HCT116 (cell line): ENCODE measurements at regions not wholly inside any gene's neighbourhood (a gene's known extent, or its start where the extent isn't known, plus 50 kb on each side); places are given as distances from the start of the nearest gene placed in this dataset.

Source experiments
- CEBPB ChIP-seq: IDR thresholded peaks from 2 replicates; pipeline ENCODE4 v1.6.1; 2012; ENCODE audit warnings: low read depth
- CTCF ChIP-seq, 3 experiments: fragments of 200-600 bp in 1 of 3; sonication (generic) in 1 of 3; IDR thresholded peaks in 2 of 3; conservative IDR thresholded peaks in 1 of 3; 2 replicates each; pipeline ENCODE4 v1.5.1; 2012 to 2017; ENCODE audit warnings: low read depth in 2 of 3, low read length in 2 of 3, antibody characterized with exemption in 1 of 3, borderline replicate concordance in 1 of 3, control low read depth in 1 of 3, mild to moderate bottlenecking in 1 of 3, mixed read lengths in 1 of 3, mixed run types in 1 of 3, moderate library complexity in 1 of 3; ENCODE audit not compliant: insufficient read depth in 1 of 3
- EZH2phosphoT487 ChIP-seq: fragments of 200-600 bp; IDR thresholded peaks from 2 replicates; pipeline ENCODE4 v1.6.1; 2018; ENCODE audit warnings: antibody characterized with exemption, borderline replicate concordance
- MAX ChIP-seq: IDR thresholded peaks from 2 replicates; pipeline ENCODE4 v1.6.1; 2012
- POLR2AphosphoS5 ChIP-seq: IDR thresholded peaks from 2 replicates; pipeline ENCODE4 v1.6.1; 2011; ENCODE audit warnings: mild to moderate bottlenecking, low read depth, low read length, moderate library complexity
- SIN3A ChIP-seq: IDR thresholded peaks from 2 replicates; pipeline ENCODE4 v1.6.1; 2012; ENCODE audit warnings: low read depth
- SP1 ChIP-seq: IDR thresholded peaks from 2 replicates; pipeline ENCODE4 v1.6.1; 2012; ENCODE audit warnings: low read depth
- TCF7L2 ChIP-seq: IDR thresholded peaks from 2 replicates; pipeline ENCODE4 v1.7.0; 2011; ENCODE audit warnings: borderline replicate concordance, inconsistent platforms; ENCODE audit not compliant: insufficient read depth, insufficient read length; ENCODE audit errors: extremely low read depth
- ZFX ChIP-seq: fragments of 450-650 bp; IDR thresholded peaks from 2 replicates; pipeline ENCODE4 v1.6.1; 2017
- ZNF274 ChIP-seq: fragments of 200-500 bp; sonication (Bioruptor generic); IDR thresholded peaks from 2 replicates; pipeline ENCODE4 v1.6.1; 2014; ENCODE audit warnings: mild to moderate bottlenecking, low read depth, low read length, inconsistent platforms

- no peak for TF ChIP-seq POLR2AphosphoS5
- TF ChIP-seq TCF7L2 = no peak
- no peak for TF ChIP-seq ZNF274
- TF ChIP-seq SIN3A = no peak
- no peak for TF ChIP-seq EZH2phosphoT487
- TF ChIP-seq SP1 = no peak
- no peak for TF ChIP-seq CTCF (IDR thresholded peaks at IDR 0.05 in 2 of 3, conservative IDR thresholded peaks at IDR 0.05 in 1 of 3; ENCODE audit: borderline replicate concordance in 1 of 3, insufficient read depth in 1 of 3, low read depth in 2 of 3, low read length in 2 of 3)
- no peak for TF ChIP-seq CEBPB
- TF ChIP-seq ZFX = no peak
- TF ChIP-seq MAX = no peak
Measured at GRCh38 chr1:168921629-168922028, 184.9 kb upstream of the ATP1B1 start.
